Esophagus squamous epithelium (tissue), 4 donors: ENCODE measurements at regions not wholly inside any gene's neighbourhood (a gene's known extent, or its start where the extent isn't known, plus 50 kb on each side); places are given as distances from the start of the nearest gene placed in this dataset.

ENCODE experiments used
- CTCF ChIP-seq, 6 experiments: fragments of 450-650 bp in 4 of 6; fragments of 200-600 bp in 2 of 6; sonication (generic) in 2 of 6; IDR thresholded peaks; one replicate each; pipeline ENCODE4 v1.5.1; 2016 to 2019; ENCODE audit warnings: antibody characterized with exemption in 6 of 6, mild to moderate bottlenecking in 4 of 6, moderate library complexity in 4 of 6
- POLR2A ChIP-seq, 4 donors: fragments of 450-650 bp; IDR thresholded peaks; one replicate each; pipeline ENCODE4 v1.6.1; 2017; ENCODE audit warnings: antibody characterized with exemption in 4 of 4, mild to moderate bottlenecking in 4 of 4, moderate library complexity in 3 of 4

GRCh38 chr6:102717737-102718456 is 1324.4 kb downstream of the GRIK2 start:
- TF ChIP-seq POLR2A (IDR thresholded peaks at IDR 0.05) (no peak), CTCF (IDR thresholded peaks at IDR 0.05) (no peak)
